ENCODE measurements at regions not wholly inside any gene's neighbourhood (a gene's known extent, or its start where the extent isn't known, plus 50 kb on each side); places are given as distances from the start of the nearest gene placed in this dataset.

DNA sequence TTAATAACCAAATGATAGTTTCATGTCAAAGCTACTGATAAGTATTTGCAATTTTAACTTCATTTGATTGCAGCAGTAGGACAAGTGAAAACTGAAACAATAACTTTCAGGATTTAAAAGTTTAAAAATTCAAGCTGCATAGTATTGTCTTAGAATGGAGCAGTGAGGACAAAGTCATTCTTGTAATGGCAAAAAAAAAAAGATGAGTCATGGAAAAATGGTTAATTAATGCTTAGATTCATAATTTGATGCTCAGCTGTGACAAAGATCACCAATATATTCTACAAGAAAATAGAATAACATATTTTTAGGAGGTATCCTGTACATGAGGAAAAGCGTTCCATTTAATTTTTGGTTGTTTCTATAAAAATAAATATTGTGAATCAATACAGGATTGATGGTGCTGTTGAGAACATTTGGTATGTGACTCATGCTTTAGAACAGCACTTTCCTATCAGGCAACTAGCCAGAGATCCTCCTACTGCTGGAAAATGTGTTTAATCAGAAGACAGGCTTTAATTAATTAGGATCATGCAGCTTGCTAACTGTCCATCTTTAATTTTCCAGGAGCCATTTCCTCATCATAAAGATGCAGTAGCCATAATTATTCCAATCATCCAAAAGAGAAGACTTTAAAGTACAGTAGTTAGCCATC is 239.0 kb upstream of the MMADHC start:
- TF ChIP-seq CTCF (IDR thresholded peaks at IDR 0.05; ENCODE audit: low read length) (no peak), EZH2 (IDR thresholded peaks at IDR 0.05; ENCODE audit: borderline replicate concordance, low read length) (no peak)
